ENCODE measurements at regions not wholly inside any gene's neighbourhood (a gene's known extent, or its start where the extent isn't known, plus 50 kb on each side); places are given as distances from the start of the nearest gene placed in this dataset.
"Not testable (repeated sequence)": the region's sequence is repeated elsewhere in the genome, so short reads cannot be mapped to it uniquely, and the experiment has no call there.

GRCh38 chr9:129561594-129562281 lies 59.2 kb downstream of the C9orf50 start:
- DNase-seq = no peak

GRCh38 chr9:129560881-129561306 lies 60.0 kb downstream of the C9orf50 start:
- no peak for DNase-seq

- DNase-seq = no peak
Observed at GRCh38 chr9:129559506-129559881, 61.4 kb downstream of the C9orf50 start.

- DNase-seq = no peak
Observed at GRCh38 chr9:129558551-129559505, 62.1 kb downstream of the C9orf50 start.

- DNase-seq = no peak
Observed at GRCh38 chr9:129558063-129558550, 62.8 kb downstream of the C9orf50 start.

GRCh38 chr9:129557192-129558036 lies 63.5 kb downstream of the C9orf50 start:
- no peak for DNase-seq

- no peak for DNase-seq
Observed at GRCh38 chr9:129556491-129557191, 64.3 kb downstream of the C9orf50 start.

GRCh38 chr9:129555512-129556215 lies 65.2 kb downstream of the C9orf50 start:
- no peak for DNase-seq

GRCh38 chr9:129554649-129555048 lies 66.3 kb downstream of the C9orf50 start:
- DNase-seq = no peak

- DNase-seq = no peak
Observed at GRCh38 chr9:129553277-129553676, 67.6 kb downstream of the C9orf50 start.

- no peak for DNase-seq
Observed at GRCh38 chr9:129552064-129552463, 68.8 kb downstream of the C9orf50 start.

GRCh38 chr9:129551393-129551973 lies 69.4 kb downstream of the C9orf50 start:
- DNase-seq = no peak

- DNase-seq = not testable (repeated sequence)
Observed at GRCh38 chr9:129550977-129551376, 69.9 kb downstream of the C9orf50 start.

- peak in 1 of 2 donors; percentile 45 for DNase-seq
Observed at GRCh38 chr9:129550199-129550839, 70.6 kb downstream of the C9orf50 start.

- no peak for DNase-seq
Observed at GRCh38 chr9:129549684-129550083, 71.2 kb downstream of the C9orf50 start.

- no peak for DNase-seq
Observed at GRCh38 chr9:129549139-129549538, 71.8 kb downstream of the C9orf50 start.

GRCh38 chr9:129548571-129549135 lies 72.2 kb downstream of the C9orf50 start:
- no peak for DNase-seq

GRCh38 chr9:129547869-129548570 lies 72.9 kb downstream of the C9orf50 start:
- DNase-seq = no peak

- no peak for DNase-seq
Observed at GRCh38 chr9:129547063-129547462, 73.8 kb downstream of the C9orf50 start.

GRCh38 chr9:129545876-129546275 lies 75.0 kb downstream of the C9orf50 start:
- not testable (repeated sequence) for DNase-seq

Data from stimulated activated CD4-positive, alpha-beta T cell treated with anti-CD3 and anti-CD28 coated beads, Interleukin-2, amount 100 ng/mL, for 24 hours (primary cell).